ENCODE measurements at regions not wholly inside any gene's neighbourhood (a gene's known extent, or its start where the extent isn't known, plus 50 kb on each side); places are given as distances from the start of the nearest gene placed in this dataset.
"Not testable (repeated sequence)": the region's sequence is repeated elsewhere in the genome, so short reads cannot be mapped to it uniquely, and the experiment has no call there.

- Histone ChIP-seq H3K27me3 (ENCODE audit: control insufficient read depth, insufficient read depth, low read length) (no peaks in the 10 kb centered on the region), H3K36me3 (ENCODE audit: control insufficient read depth, insufficient read depth, low read length) (no peaks in the 10 kb centered on the region), H3K4me3 (ENCODE audit: low read depth, low read length) (no peak overlapping the region)
- ChIA-PET CTCF (no interaction called here), POLR2A (no interaction called here)
- DNase-seq (ENCODE audit: low read depth), result no peak
- no peak for TF ChIP-seq CTCF (IDR thresholded peaks at IDR 0.05; ENCODE audit: insufficient read depth, low read depth, low read length)
These were observed 99.6 kb upstream of the SAMSN1 start for GRCh38 chr21:14645702-14646101.

GRCh38 chr21:14632359-14632758 is 86.2 kb upstream of the SAMSN1 start:
- Histone ChIP-seq H3K4me3 (ENCODE audit: low read depth, low read length) (no peak overlapping the region), H3K36me3 (ENCODE audit: control insufficient read depth, insufficient read depth, low read length) (no peaks in the 10 kb centered on the region), H3K27me3 (ENCODE audit: control insufficient read depth, insufficient read depth, low read length) (no peaks in the 10 kb centered on the region)
- no peak for DNase-seq (ENCODE audit: low read depth)
- TF ChIP-seq CTCF (IDR thresholded peaks at IDR 0.05; ENCODE audit: insufficient read depth, low read depth, low read length), result no peak
- ChIA-PET POLR2A (no interaction called here), CTCF (no interaction called here)

- no peaks in the 10 kb centered on the region for H3K27me3 ChIP-seq (ENCODE audit: control insufficient read depth, insufficient read depth, low read length)
- DNase-seq (ENCODE audit: low read depth), result no peak
- H3K36me3 ChIP-seq (ENCODE audit: control insufficient read depth, insufficient read depth, low read length), result no peaks in the 10 kb centered on the region
- no peak overlapping the region for H3K4me3 ChIP-seq (ENCODE audit: low read depth, low read length)
- CTCF ChIA-PET, result no interaction called here
- no peak for TF ChIP-seq CTCF (IDR thresholded peaks at IDR 0.05; ENCODE audit: insufficient read depth, low read depth, low read length)
- POLR2A ChIA-PET, result no interaction called here
These were observed 84.5 kb upstream of the SAMSN1 start for GRCh38 chr21:14630556-14631069.

- POLR2A ChIA-PET, result no interaction called here
- DNase-seq (ENCODE audit: low read depth), result no peak
- Histone ChIP-seq H3K4me3 (ENCODE audit: low read depth, low read length) (no peak overlapping the region), H3K36me3 (ENCODE audit: control insufficient read depth, insufficient read depth, low read length) (no peaks in the 10 kb centered on the region), H3K27me3 (ENCODE audit: control insufficient read depth, insufficient read depth, low read length) (no peaks in the 10 kb centered on the region)
- CTCF ChIA-PET, result no interaction called here
- no peak for TF ChIP-seq CTCF (IDR thresholded peaks at IDR 0.05; ENCODE audit: insufficient read depth, low read depth, low read length)
These were observed 83.3 kb upstream of the SAMSN1 start for GRCh38 chr21:14629461-14629860.

- DNase-seq (ENCODE audit: low read depth); H3K4me3 ChIP-seq (ENCODE audit: low read depth, low read length); POLR2A ChIA-PET; H3K27me3 ChIP-seq (ENCODE audit: control insufficient read depth, insufficient read depth, low read length); H3K36me3 ChIP-seq (ENCODE audit: control insufficient read depth, insufficient read depth, low read length); CTCF ChIA-PET: not testable (repeated sequence)
These were observed 77.0 kb upstream of the SAMSN1 start for GRCh38 chr21:14623079-14623478.

GRCh38 chr21:14620152-14620551 is 74.0 kb upstream of the SAMSN1 start:
- no peak overlapping the region for H3K4me3 ChIP-seq (ENCODE audit: low read depth, low read length)
- CTCF ChIA-PET, result no interaction called here
- no peak for TF ChIP-seq CTCF (IDR thresholded peaks at IDR 0.05; ENCODE audit: insufficient read depth, low read depth, low read length)

More at GRCh38 chr21:14620152-14620551, 74.0 kb upstream of the SAMSN1 start:
- POLR2A ChIA-PET, result no interaction called here
- DNase-seq (ENCODE audit: low read depth), result no peak
- Histone ChIP-seq H3K27me3 (ENCODE audit: control insufficient read depth, insufficient read depth, low read length) (no peaks in the 10 kb centered on the region), H3K36me3 (ENCODE audit: control insufficient read depth, insufficient read depth, low read length) (no peaks in the 10 kb centered on the region)
